ENCODE measurements at regions not wholly inside any gene's neighbourhood (a gene's known extent, or its start where the extent isn't known, plus 50 kb on each side); places are given as distances from the start of the nearest gene placed in this dataset.

DNA sequence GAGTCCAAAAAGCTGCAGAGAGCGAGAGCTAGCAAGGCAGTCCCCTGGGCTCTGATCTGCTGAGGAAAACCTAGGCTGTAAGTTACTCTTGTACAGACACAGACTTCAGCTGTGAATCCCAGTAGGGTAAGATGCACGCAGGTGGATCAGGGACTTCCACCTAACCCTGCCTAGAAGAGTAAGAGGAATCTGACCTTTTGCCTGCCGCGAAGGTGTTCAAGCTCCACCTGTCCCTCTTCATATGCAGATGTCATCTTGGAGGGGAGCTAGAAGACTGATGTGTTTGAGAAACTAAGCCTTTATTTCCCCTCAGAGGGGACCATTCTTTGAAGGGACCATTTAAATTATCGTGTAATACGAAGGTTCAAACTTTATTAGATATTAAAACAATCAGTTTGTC lies 108.6 kb upstream of the USP24 start:
- in situ Hi-C loops (cut with MboI; ENCODE audit: low pct_ligation_motif_present in 1 of 4, low pct_unique_long_range_greater_than_20kb in 1 of 4, low sequenced_read_pairs in 3 of 4) (no loop called here), intact Hi-C loops (cut with DNase I; ENCODE audit: low total_unique reads) (no loop called here)
- Histone ChIP-seq H3K9me3 (no peaks in the 10 kb centered on the region), H3K36me3 (no peaks in the 10 kb centered on the region), H3K4me1 (no peaks in the 10 kb centered on the region), H3K27ac (no peak overlapping the region), H3K27me3 (no peaks in the 10 kb centered on the region), H3K4me3 (no peak overlapping the region)
- 89 to 94% methylated on average over 2 to 6 of the region's 6 CpGs for WGBS, 2 donors (ENCODE audit: low coverage in 1 of 2)
- TF ChIP-seq POLR2A (IDR thresholded peaks at IDR 0.05), result no peak
- TF ChIP-seq POLR2AphosphoS5 (IDR thresholded peaks at IDR 0.05), result no peak
- TF ChIP-seq, protein P1, sequence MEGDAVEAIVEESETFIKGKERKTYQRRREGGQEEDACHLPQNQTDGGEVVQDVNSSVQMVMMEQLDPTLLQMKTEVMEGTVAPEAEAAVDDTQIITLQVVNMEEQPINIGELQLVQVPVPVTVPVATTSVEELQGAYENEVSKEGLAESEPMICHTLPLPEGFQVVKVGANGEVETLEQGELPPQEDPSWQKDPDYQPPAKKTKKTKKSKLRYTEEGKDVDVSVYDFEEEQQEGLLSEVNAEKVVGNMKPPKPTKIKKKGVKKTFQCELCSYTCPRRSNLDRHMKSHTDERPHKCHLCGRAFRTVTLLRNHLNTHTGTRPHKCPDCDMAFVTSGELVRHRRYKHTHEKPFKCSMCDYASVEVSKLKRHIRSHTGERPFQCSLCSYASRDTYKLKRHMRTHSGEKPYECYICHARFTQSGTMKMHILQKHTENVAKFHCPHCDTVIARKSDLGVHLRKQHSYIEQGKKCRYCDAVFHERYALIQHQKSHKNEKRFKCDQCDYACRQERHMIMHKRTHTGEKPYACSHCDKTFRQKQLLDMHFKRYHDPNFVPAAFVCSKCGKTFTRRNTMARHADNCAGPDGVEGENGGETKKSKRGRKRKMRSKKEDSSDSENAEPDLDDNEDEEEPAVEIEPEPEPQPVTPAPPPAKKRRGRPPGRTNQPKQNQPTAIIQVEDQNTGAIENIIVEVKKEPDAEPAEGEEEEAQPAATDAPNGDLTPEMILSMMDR (IDR thresholded peaks at IDR 0.05), result no peak
- TF ChIP-seq EP300 (IDR thresholded peaks at IDR 0.05; ENCODE audit: low read depth), result no peak
- DNase-seq, result no peak

DNA sequence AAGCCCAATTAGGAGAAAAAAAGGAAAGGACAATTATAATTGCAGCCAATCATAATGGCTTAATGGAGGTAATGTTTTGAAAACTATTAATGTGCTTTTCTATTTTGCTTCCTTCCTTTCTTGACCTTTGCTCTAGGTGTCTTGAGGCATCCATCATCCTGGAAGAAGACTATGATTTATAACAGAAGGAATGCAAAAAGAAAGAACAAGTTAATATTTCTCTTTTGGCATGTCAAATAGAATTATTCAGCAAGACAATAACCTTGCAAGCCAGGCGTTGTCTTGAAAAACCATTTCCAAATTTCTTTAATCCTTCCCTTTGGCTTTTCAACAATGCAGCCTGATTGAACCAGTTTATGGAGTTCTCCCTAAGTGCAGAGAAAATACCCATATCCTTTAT lies 107.7 kb upstream of the USP24 start:
- Histone ChIP-seq H3K4me3 (no peak overlapping the region), H3K4me1 (no peaks in the 10 kb centered on the region), H3K27me3 (no peaks in the 10 kb centered on the region), H3K27ac (no peak overlapping the region), H3K36me3 (no peaks in the 10 kb centered on the region), H3K9me3 (no peaks in the 10 kb centered on the region)
- no peak for TF ChIP-seq POLR2AphosphoS5 (IDR thresholded peaks at IDR 0.05)
- no peak for TF ChIP-seq POLR2A (IDR thresholded peaks at IDR 0.05)
- TF ChIP-seq EP300 (IDR thresholded peaks at IDR 0.05; ENCODE audit: low read depth), result no peak
- TF ChIP-seq, protein P1 (IDR thresholded peaks at IDR 0.05), result no peak
- intact Hi-C loops (cut with DNase I; ENCODE audit: low total_unique reads) (no loop called here), in situ Hi-C loops (cut with MboI; ENCODE audit: low pct_ligation_motif_present in 1 of 4, low pct_unique_long_range_greater_than_20kb in 1 of 4, low sequenced_read_pairs in 3 of 4) (no loop called here)
- WGBS, 2 donors (ENCODE audit: low coverage in 1 of 2), result 53% methylated on average over 1 of the region's 1 CpG; no CpG with 5 or more reads in 1 of the 2 donors
- DNase-seq, result no peak

DNA sequence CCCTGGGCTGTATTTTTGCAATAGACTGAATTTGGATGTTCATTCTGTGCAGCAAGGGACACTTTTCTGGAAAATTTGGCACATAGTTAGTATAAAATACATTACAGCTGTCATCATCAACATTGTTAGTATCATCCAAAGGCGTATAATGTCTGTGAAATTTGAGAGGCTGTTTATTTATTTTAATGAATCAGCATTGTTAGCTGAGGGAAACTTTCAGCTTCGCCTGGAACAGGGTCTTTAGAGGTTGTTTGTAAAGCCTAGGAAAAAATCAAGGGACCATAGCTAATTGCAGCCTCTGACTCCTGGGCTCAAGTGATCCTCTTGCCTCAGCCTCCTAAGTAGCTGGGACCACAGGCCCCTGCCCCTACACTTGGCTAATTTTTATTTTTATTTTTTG lies 106.8 kb upstream of the USP24 start:
- Histone ChIP-seq H3K27ac (no peak overlapping the region), H3K4me1 (no peaks in the 10 kb centered on the region), H3K36me3 (no peaks in the 10 kb centered on the region), H3K9me3 (no peaks in the 10 kb centered on the region), H3K4me3 (no peak overlapping the region), H3K27me3 (no peaks in the 10 kb centered on the region)
- in situ Hi-C loops (cut with MboI; ENCODE audit: low pct_ligation_motif_present in 1 of 4, low pct_unique_long_range_greater_than_20kb in 1 of 4, low sequenced_read_pairs in 3 of 4), result no loop called here
- intact Hi-C loops (cut with DNase I; ENCODE audit: low total_unique reads), result no loop called here
- no peak for DNase-seq
- TF ChIP-seq POLR2AphosphoS5 (IDR thresholded peaks at IDR 0.05), result no peak
- no peak for TF ChIP-seq EP300 (IDR thresholded peaks at IDR 0.05; ENCODE audit: low read depth)
- TF ChIP-seq, protein P1 (IDR thresholded peaks at IDR 0.05), result no peak
- TF ChIP-seq POLR2A (IDR thresholded peaks at IDR 0.05), result no peak
- WGBS, 2 donors (ENCODE audit: low coverage in 1 of 2), result 33 to 68% methylated on average over 1 to 2 of the region's 2 CpGs

DNA sequence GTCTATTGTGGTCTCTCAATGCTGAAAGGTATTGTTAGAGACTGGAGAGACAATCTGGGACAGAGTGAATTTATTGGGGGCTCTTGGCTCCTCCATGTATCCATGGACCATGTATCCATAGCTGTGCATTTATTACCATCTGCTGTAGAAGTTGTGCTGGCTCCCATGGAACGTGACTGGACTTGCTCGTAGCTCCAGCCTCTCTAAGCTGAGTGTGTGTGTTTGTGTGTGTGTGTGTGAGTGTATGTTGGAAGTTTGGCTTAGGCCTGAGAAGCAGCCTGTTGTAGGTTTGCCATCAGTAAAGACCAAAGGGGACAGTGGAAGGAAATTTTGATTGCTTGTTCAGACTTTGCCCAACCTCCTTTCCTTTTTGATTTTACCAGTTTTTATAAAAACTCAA lies 105.7 kb upstream of the USP24 start:
- H3K9me3 ChIP-seq, result no peaks in the 10 kb centered on the region
- in situ Hi-C loops (cut with MboI; ENCODE audit: low pct_ligation_motif_present in 1 of 4, low pct_unique_long_range_greater_than_20kb in 1 of 4, low sequenced_read_pairs in 3 of 4), result no loop called here
- WGBS, 2 donors (ENCODE audit: low coverage in 1 of 2), result 89% methylated on average over 2 of the region's 2 CpGs; no CpG with 5 or more reads in 1 of the 2 donors
- intact Hi-C loops (cut with DNase I; ENCODE audit: low total_unique reads), result no loop called here
- no peaks in the 10 kb centered on the region for H3K27me3 ChIP-seq
- DNase-seq, result no peak
- no peak overlapping the region for H3K4me3 ChIP-seq
- H3K36me3 ChIP-seq, result no peaks in the 10 kb centered on the region
- no peak overlapping the region for H3K27ac ChIP-seq
- no peaks in the 10 kb centered on the region for H3K4me1 ChIP-seq
- TF ChIP-seq POLR2AphosphoS5 (IDR thresholded peaks at IDR 0.05) (no peak), EP300 (IDR thresholded peaks at IDR 0.05; ENCODE audit: low read depth) (no peak), POLR2A (IDR thresholded peaks at IDR 0.05) (no peak)
- TF ChIP-seq, protein P1 (IDR thresholded peaks at IDR 0.05), result no peak
